BJ (cell line): ENCODE measurements at regions not wholly inside any gene's neighbourhood (a gene's known extent, or its start where the extent isn't known, plus 50 kb on each side); places are given as distances from the start of the nearest gene placed in this dataset.

Source experiments
- CTCF ChIA-PET: fragments of 350-600 bp; formaldehyde crosslinking; extraction: SDS; loops from one replicate; lab custom pipeline; 2021; ENCODE audit warnings: antibody characterized with exemption, inconsistent platforms; lab: Yijun Ruan, JAX
- POLR2A ChIA-PET: fragments of 300-600 bp; sonication (Branson Sonifier 250); formaldehyde crosslinking; extraction: SDS; loops from one replicate; lab custom pipeline; 2021; ENCODE audit warnings: antibody characterized with exemption; lab: Charles Lee
- DNase-seq: peaks from one replicate; pipeline ENCODE4 v3.0.0-alpha.2; 2011; ENCODE audit warnings: low read depth
- H3K27me3 ChIP-seq: 2 replicates; pipeline ENCODE4 v1.6.0; 2011; ENCODE audit warnings: low read length; ENCODE audit not compliant: control insufficient read depth, insufficient read depth
- H3K36me3 ChIP-seq: 2 replicates; pipeline ENCODE4 v1.5.1; 2011; ENCODE audit warnings: low read length; ENCODE audit not compliant: control insufficient read depth, insufficient read depth
- H3K4me3 ChIP-seq: 2 replicates; pipeline ENCODE4 v1.5.1; 2011; ENCODE audit warnings: low read depth, mild to moderate bottlenecking, control low read depth, low read length
- TF ChIP-seq, protein P1 (sequence below): IDR thresholded peaks from 2 replicates; pipeline ENCODE4 v1.5.1; 2011; ENCODE audit warnings: low read depth, mild to moderate bottlenecking, control low read depth, inconsistent platforms, low read length, moderate library complexity; ENCODE audit not compliant: insufficient read depth

DNA sequence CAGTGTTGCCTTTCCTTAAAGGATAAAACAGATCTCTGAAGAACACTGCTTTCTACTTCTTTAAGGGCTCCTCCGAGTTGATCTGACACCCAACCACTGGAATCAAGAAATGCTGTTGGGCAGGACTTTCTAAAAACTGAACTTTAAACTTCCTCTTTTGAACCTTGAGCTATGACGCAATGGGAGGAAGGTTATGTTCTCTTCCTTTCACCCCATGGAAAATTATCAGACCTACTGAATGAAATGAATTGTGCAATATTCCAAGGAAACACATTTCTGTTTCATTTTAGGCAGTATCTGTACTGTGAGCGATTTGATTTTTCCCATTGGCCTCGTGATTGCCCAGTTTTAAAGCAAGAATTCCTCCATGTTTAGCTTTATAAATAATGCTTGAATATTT is 206.0 kb upstream of the PRR16 start:
- POLR2A ChIA-PET, result no interaction called here
- Histone ChIP-seq H3K27me3 (no peaks in the 10 kb centered on the region), H3K4me3 (no peak overlapping the region), H3K36me3 (no peaks in the 10 kb centered on the region)
- TF ChIP-seq, protein P1, sequence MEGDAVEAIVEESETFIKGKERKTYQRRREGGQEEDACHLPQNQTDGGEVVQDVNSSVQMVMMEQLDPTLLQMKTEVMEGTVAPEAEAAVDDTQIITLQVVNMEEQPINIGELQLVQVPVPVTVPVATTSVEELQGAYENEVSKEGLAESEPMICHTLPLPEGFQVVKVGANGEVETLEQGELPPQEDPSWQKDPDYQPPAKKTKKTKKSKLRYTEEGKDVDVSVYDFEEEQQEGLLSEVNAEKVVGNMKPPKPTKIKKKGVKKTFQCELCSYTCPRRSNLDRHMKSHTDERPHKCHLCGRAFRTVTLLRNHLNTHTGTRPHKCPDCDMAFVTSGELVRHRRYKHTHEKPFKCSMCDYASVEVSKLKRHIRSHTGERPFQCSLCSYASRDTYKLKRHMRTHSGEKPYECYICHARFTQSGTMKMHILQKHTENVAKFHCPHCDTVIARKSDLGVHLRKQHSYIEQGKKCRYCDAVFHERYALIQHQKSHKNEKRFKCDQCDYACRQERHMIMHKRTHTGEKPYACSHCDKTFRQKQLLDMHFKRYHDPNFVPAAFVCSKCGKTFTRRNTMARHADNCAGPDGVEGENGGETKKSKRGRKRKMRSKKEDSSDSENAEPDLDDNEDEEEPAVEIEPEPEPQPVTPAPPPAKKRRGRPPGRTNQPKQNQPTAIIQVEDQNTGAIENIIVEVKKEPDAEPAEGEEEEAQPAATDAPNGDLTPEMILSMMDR, result no peak
- no peak for DNase-seq
- CTCF ChIA-PET, result interaction anchor here (1.4 kb wide), 1 partner anchor 41 kb away, joined by 4 read pairs; no protein-coding TSS in a partner anchor

DNA sequence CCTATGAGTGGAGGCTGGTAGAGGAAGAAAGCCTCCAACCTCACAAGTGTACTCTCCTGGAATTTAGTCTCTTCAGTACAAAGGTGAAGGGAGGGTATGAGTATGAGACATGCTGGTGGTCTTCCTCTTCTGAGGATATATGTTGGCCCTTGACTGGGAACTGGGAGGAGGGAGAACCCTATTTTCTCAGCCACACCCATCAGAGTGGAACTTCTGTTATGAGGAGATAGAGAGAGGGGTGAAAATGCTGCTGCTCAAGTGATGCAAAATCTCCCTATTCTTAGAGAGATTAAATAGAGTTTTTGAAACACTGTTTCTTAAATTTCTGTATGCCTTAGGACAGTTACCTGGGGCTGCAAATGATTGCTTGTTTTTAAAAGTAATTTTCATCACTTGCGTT is 203.4 kb upstream of the PRR16 start:
- TF ChIP-seq, protein P1, result no peak
- POLR2A ChIA-PET, result interaction anchor here (0.6 kb wide), 1 partner anchor 161 kb away, joined by 5 read pairs; no protein-coding TSS in a partner anchor
- CTCF ChIA-PET, result no interaction called here
- no peaks in the 10 kb centered on the region for H3K36me3 ChIP-seq
- DNase-seq, result no peak
- H3K4me3 ChIP-seq, result no peak overlapping the region
- H3K27me3 ChIP-seq, result no peaks in the 10 kb centered on the region

DNA sequence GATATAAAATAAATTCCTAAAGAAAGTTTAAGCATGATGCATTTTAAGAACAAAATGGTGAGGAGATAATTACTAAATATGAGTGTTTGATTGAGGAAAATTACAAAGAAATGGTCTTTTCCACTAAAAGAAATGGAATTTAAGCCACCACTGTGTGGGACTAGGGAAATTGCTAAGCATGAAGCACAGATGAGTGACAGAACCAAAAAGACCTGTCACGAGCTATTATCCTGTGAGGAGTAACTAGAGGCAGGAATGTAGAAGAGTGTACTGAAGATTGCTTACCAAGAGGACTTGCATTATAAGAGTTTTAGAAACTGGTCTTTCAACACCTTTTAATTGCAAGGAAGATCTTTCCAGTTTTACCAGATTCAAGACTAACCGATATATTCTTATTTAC is 193.6 kb upstream of the PRR16 start:
- H3K36me3 ChIP-seq, result no peaks in the 10 kb centered on the region
- CTCF ChIA-PET, result no interaction called here
- TF ChIP-seq, protein P1, result no peak
- no peak for DNase-seq
- H3K27me3 ChIP-seq, result no peaks in the 10 kb centered on the region
- no peak overlapping the region for H3K4me3 ChIP-seq
- POLR2A ChIA-PET, result no interaction called here

DNA sequence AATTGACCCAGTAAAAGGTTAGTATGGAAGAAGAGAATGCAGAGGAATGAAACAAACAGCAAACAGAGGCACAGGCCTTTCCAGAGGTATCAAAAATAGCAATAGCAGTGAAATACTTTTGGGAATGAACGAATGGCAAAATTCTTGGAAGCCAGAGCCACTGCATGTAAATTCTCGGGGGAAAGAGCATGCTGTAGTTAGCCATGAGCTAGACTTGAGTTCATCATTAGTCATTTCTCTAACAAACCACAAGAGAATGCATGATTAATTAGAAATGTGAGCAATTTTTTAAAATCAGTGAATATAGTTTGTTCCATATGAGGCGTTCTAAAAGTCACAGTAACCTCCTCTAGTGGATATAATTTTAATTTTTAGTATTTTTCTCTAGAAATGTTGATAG is 170.3 kb upstream of the PRR16 start:
- no peak overlapping the region for H3K4me3 ChIP-seq
- CTCF ChIA-PET, result interaction anchor here (0.6 kb wide), 1 partner anchor 238 kb away, joined by 3 read pairs; no protein-coding TSS in a partner anchor
- peak; percentile 75 for DNase-seq
- no peaks in the 10 kb centered on the region for H3K36me3 ChIP-seq
- no peaks in the 10 kb centered on the region for H3K27me3 ChIP-seq
- POLR2A ChIA-PET, result no interaction called here
- TF ChIP-seq, protein P1, result no peak

DNA sequence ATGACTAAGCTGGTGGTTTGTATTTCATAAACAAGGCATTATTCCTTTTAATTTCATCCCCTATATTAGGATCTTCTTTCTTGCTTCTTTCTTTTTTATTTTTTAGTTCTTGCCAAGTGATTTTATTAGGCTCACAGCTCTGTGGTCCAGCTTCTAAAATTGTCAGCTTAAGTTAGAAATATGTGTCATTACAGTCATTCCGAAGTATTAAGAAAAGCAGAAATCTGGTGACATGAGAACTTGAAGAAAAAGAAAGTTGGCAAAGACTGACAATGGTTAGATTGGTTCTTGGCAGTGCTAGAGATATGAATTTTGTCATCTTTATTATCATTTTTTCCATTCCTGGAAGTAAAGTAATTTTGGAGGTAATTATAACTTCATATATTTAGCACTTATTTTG is 166.5 kb upstream of the PRR16 start:
- TF ChIP-seq, protein P1, result no peak
- DNase-seq, result no peak
- ChIA-PET POLR2A (no interaction called here), CTCF (interaction anchor here (0.6 kb wide), 1 partner anchor 232 kb away, joined by 3 read pairs; no protein-coding TSS in a partner anchor)
- Histone ChIP-seq H3K4me3 (no peak overlapping the region), H3K36me3 (no peaks in the 10 kb centered on the region), H3K27me3 (no peaks in the 10 kb centered on the region)
